SU-DHL-6 (cell line): ENCODE measurements at regions not wholly inside any gene's neighbourhood (a gene's known extent, or its start where the extent isn't known, plus 50 kb on each side); places are given as distances from the start of the nearest gene placed in this dataset.

Source experiments
- H2AFZ ChIP-seq: fragments of 200-600 bp; sonication (generic); 2 replicates; pipeline ENCODE4 v1.6.1; 2014; ENCODE audit warnings: low read depth, mild to moderate bottlenecking, moderate library complexity, mixed read lengths, antibody characterized with exemption, low read length; ENCODE audit not compliant: severe bottlenecking
- H3F3A ChIP-seq: fragments of 200-600 bp; shearing (Covaris generic); 2 replicates; pipeline ENCODE4 v1.6.0; 2016; ENCODE audit warnings: antibody characterized with exemption, mild to moderate bottlenecking; ENCODE audit not compliant: insufficient read depth
- H3K27ac ChIP-seq: fragments of 200-600 bp; sonication (generic); 2 replicates; pipeline ENCODE4 v1.5.1; 2016; ENCODE audit warnings: low read depth, mild to moderate bottlenecking, low read length, moderate library complexity, mixed read lengths
- H3K27me3 ChIP-seq: fragments of 200-600 bp; sonication (generic), shearing (Covaris generic); 2 replicates; pipeline ENCODE4 v1.6.0; 2014; ENCODE audit warnings: mild to moderate bottlenecking, low read length
- H3K36me3 ChIP-seq: fragments of 200-600 bp; sonication (generic); 2 replicates; pipeline ENCODE4 v1.6.1; 2014; ENCODE audit warnings: mild to moderate bottlenecking, low read length, mixed read lengths
- H3K4me2 ChIP-seq: fragments of 300-600, 200-600 bp; shearing (Covaris generic), sonication (generic); 2 replicates; pipeline ENCODE4 v1.6.0; 2014; ENCODE audit warnings: low read length, low read depth, mild to moderate bottlenecking; ENCODE audit not compliant: poor library complexity, severe bottlenecking
- H3K4me3 ChIP-seq: fragments of 200-600 bp; sonication (generic); 2 replicates; pipeline ENCODE4 v1.5.1; 2014; ENCODE audit warnings: antibody characterized with exemption, low read length, mild to moderate bottlenecking, mixed read lengths; ENCODE audit not compliant: insufficient read depth, poor library complexity, severe bottlenecking
- H3K79me2 ChIP-seq: fragments of 200-600 bp; sonication (generic); 2 replicates; pipeline ENCODE4 v1.6.1; 2014; ENCODE audit warnings: mild to moderate bottlenecking, low read length, moderate library complexity; ENCODE audit not compliant: insufficient read depth
- H3K9ac ChIP-seq: fragments of 200-600 bp; sonication (generic); 2 replicates; pipeline ENCODE4 v1.7.0; 2014; ENCODE audit warnings: mild to moderate bottlenecking, low read length
- H3K9me2 ChIP-seq: fragments of 200-600 bp; sonication (generic); replicated peaks from 2 replicates; pipeline ENCODE4 v1.6.1; 2014; ENCODE audit warnings: low read length; ENCODE audit not compliant: insufficient read depth
- H3K9me3 ChIP-seq: fragments of 200-600 bp; sonication (generic); 2 replicates; pipeline ENCODE4 v1.6.1; 2014; ENCODE audit warnings: low read length, mixed read lengths; ENCODE audit not compliant: insufficient read depth
- H4K20me1 ChIP-seq: fragments of 200-600 bp; sonication (generic); 2 replicates; pipeline ENCODE4 v1.6.1; 2014; ENCODE audit warnings: low read depth, mild to moderate bottlenecking, antibody characterized with exemption, low read length, moderate library complexity, mixed read lengths
- EZH2phosphoT487 ChIP-seq: fragments of 200-600 bp; sonication (generic), shearing (Covaris generic); conservative IDR thresholded peaks from 2 replicates; pipeline ENCODE4 v1.6.1; 2018; ENCODE audit warnings: mild to moderate bottlenecking, antibody characterized with exemption, low read length, moderate library complexity, mixed read lengths
- TF ChIP-seq, protein P1 (sequence below): fragments of 200-600 bp; sonication (generic); IDR thresholded peaks from one replicate; pipeline ENCODE4 v1.5.1; 2017; ENCODE audit warnings: antibody characterized with exemption, mild to moderate bottlenecking, low read length, moderate library complexity; ENCODE audit not compliant: insufficient read depth, poor library complexity, severe bottlenecking

DNA sequence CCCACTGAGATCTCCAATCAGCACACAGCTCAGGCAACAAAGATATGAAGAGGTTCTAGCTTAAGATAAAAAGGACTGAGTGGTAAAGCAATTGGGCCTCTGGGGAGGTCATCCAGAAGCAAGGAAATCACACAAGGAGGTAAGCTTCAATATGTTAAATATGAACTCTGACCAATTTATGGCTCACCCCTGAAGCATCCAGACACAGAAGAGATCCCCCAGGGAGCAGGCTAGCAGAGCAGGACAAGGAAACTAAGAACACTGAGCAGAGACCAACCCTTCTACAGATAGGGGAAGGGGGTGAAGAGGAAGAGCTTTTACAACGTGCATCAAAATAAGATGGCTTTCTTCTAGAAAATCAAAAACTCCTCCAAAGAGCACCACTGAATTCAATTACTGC is 616.2 kb downstream of the DNAH5 start:
- H4K20me1 ChIP-seq = no peaks in the 10 kb centered on the region
- no peak for TF ChIP-seq EZH2phosphoT487
- TF ChIP-seq, protein P1, sequence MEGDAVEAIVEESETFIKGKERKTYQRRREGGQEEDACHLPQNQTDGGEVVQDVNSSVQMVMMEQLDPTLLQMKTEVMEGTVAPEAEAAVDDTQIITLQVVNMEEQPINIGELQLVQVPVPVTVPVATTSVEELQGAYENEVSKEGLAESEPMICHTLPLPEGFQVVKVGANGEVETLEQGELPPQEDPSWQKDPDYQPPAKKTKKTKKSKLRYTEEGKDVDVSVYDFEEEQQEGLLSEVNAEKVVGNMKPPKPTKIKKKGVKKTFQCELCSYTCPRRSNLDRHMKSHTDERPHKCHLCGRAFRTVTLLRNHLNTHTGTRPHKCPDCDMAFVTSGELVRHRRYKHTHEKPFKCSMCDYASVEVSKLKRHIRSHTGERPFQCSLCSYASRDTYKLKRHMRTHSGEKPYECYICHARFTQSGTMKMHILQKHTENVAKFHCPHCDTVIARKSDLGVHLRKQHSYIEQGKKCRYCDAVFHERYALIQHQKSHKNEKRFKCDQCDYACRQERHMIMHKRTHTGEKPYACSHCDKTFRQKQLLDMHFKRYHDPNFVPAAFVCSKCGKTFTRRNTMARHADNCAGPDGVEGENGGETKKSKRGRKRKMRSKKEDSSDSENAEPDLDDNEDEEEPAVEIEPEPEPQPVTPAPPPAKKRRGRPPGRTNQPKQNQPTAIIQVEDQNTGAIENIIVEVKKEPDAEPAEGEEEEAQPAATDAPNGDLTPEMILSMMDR = no peak
- no peaks in the 10 kb centered on the region for H3K9me2 ChIP-seq
- H3K9ac ChIP-seq = no peak overlapping the region
- H3K36me3 ChIP-seq = no peaks in the 10 kb centered on the region
- H2AFZ ChIP-seq = no peak overlapping the region
- H3F3A ChIP-seq = no peaks in the 10 kb centered on the region
- no peaks in the 10 kb centered on the region for H3K9me3 ChIP-seq
- H3K79me2 ChIP-seq = no peaks in the 10 kb centered on the region
- no peak overlapping the region for H3K4me2 ChIP-seq
- H3K27me3 ChIP-seq = no peaks in the 10 kb centered on the region
- no peak overlapping the region for H3K27ac ChIP-seq
- H3K4me3 ChIP-seq = no peak overlapping the region

DNA sequence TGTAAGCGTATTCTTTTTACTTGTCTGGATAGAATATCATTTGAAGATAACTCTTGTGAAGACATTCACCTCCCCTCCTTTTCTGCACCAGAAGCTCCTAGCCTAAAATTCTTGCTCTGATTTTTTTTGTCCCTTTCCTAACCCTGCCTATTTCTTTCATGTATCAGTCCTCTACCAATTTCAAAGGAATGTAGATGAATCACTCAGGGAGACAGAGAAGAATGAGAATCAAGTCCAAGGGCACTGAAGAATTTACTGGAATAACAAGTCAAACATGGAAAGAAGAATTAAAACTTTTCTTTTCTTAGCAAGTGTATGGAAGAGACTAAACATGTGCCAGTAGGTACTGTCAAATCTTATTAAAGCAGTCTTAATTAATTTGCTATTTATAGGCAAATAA is 618.7 kb downstream of the DNAH5 start:
- Histone ChIP-seq H3K36me3 (no peaks in the 10 kb centered on the region), H3F3A (no peaks in the 10 kb centered on the region), H3K27me3 (no peaks in the 10 kb centered on the region), H3K4me3 (no peak overlapping the region), H3K9me3 (no peaks in the 10 kb centered on the region), H3K79me2 (no peaks in the 10 kb centered on the region), H3K9me2 (no peaks in the 10 kb centered on the region), H2AFZ (no peak overlapping the region), H3K27ac (no peak overlapping the region), H4K20me1 (no peaks in the 10 kb centered on the region), H3K4me2 (no peak overlapping the region), H3K9ac (no peak overlapping the region)
- TF ChIP-seq, protein P1 = no peak
- no peak for TF ChIP-seq EZH2phosphoT487

DNA sequence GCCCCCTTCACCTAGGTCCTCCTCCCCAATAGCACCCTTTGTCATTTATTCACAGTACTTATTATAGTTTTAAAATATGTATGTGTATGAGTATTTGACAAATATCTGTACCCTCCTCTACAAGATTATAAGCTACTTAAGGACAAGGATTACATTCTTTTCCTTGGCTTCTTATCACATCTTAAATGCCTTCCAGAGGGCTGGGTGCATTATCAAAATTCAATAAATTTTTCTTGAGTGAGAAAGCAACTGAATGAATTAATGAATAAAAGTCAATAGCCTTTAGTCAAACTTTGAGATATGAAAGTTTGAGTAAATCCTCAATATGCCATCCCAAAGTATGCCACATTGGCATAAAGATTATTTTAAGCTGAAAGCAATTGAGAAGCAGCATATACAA is 621.7 kb downstream of the DNAH5 start:
- H4K20me1 ChIP-seq = no peaks in the 10 kb centered on the region
- no peaks in the 10 kb centered on the region for H3K27me3 ChIP-seq
- no peak for TF ChIP-seq EZH2phosphoT487
- TF ChIP-seq, protein P1 = no peak

More for the DNA sequence above, 621.7 kb downstream of the DNAH5 start:
- no peak overlapping the region for H3K4me3 ChIP-seq
- no peak overlapping the region for H3K27ac ChIP-seq
- no peaks in the 10 kb centered on the region for H3K9me2 ChIP-seq
- H3F3A ChIP-seq = no peaks in the 10 kb centered on the region
- no peak overlapping the region for H3K9ac ChIP-seq
- no peaks in the 10 kb centered on the region for H3K9me3 ChIP-seq
- H3K36me3 ChIP-seq = no peaks in the 10 kb centered on the region
- no peak overlapping the region for H3K4me2 ChIP-seq
- H2AFZ ChIP-seq = no peak overlapping the region
- no peaks in the 10 kb centered on the region for H3K79me2 ChIP-seq
